MCF 10A (cell line): ENCODE measurements at regions not wholly inside any gene's neighbourhood (a gene's known extent, or its start where the extent isn't known, plus 50 kb on each side); places are given as distances from the start of the nearest gene placed in this dataset.
"Not testable (repeated sequence)": the region's sequence is repeated elsewhere in the genome, so short reads cannot be mapped to it uniquely, and the experiment has no call there.

Experiments
- BruUV-seq: library from RNA; stranded (reverse); fragments of 400-500 nt; replicated peaks from 2 replicates; lab custom pipeline; 2021; lab: Mats Ljungman, UMichigan
- CTCF ChIA-PET: fragments of 300-600 bp; sonication (Branson Sonifier 250); formaldehyde crosslinking; extraction: SDS; loops from one replicate; lab custom pipeline; 2021; ENCODE audit warnings: antibody characterized with exemption, inconsistent platforms; lab: Yijun Ruan, JAX
- POLR2A ChIA-PET: fragments of 300-600, 350-650 bp; sonication (Branson Sonifier 250); formaldehyde crosslinking; extraction: SDS; loops from one replicate; lab custom pipeline; 2020; ENCODE audit warnings: antibody characterized with exemption, inconsistent platforms; lab: Yijun Ruan, JAX
- DNase-seq: peaks from one replicate; pipeline ENCODE4 v3.0.0-alpha.2; 2018; ENCODE audit not compliant: unreplicated experiment
- H3K27ac Mint-ChIP-seq: one replicate; pipeline ENCODE4 v1.8.0; 2022; ENCODE audit warnings: mild to moderate bottlenecking, low read depth, mixed read lengths; ENCODE audit not compliant: unreplicated experiment
- H3K27me3 Mint-ChIP-seq: one replicate; pipeline ENCODE4 v1.8.0; 2022; ENCODE audit warnings: mixed read lengths; ENCODE audit not compliant: insufficient read depth, unreplicated experiment
- H3K36me3 Mint-ChIP-seq: one replicate; pipeline ENCODE4 v1.8.0; 2022; ENCODE audit warnings: mild to moderate bottlenecking, moderate library complexity, mixed read lengths; ENCODE audit not compliant: insufficient read depth, unreplicated experiment
- H3K4me1 Mint-ChIP-seq: one replicate; pipeline ENCODE4 v1.8.0; 2022; ENCODE audit warnings: mixed read lengths; ENCODE audit not compliant: insufficient read depth, unreplicated experiment
- H3K4me3 Mint-ChIP-seq: one replicate; pipeline ENCODE4 v1.8.0; 2022; ENCODE audit warnings: mild to moderate bottlenecking, moderate library complexity, mixed read lengths; ENCODE audit not compliant: unreplicated experiment
- H3K9me3 Mint-ChIP-seq: one replicate; pipeline ENCODE4 v1.8.0; 2022; ENCODE audit warnings: mixed read lengths; ENCODE audit not compliant: unreplicated experiment
- intact Hi-C: fragments of 100-400 bp; cut with micrococcal nuclease; formaldehyde crosslinking; loops from 2 replicates; pipeline ENCODE4 v1.14.1; 2022
- TF ChIP-seq, protein P1 (sequence below): fragments of 200-600 bp; IDR thresholded peaks from one replicate; pipeline ENCODE4 v1.8.0; 2022; ENCODE audit warnings: antibody characterized with exemption, mild to moderate bottlenecking; ENCODE audit not compliant: unreplicated experiment

DNA sequence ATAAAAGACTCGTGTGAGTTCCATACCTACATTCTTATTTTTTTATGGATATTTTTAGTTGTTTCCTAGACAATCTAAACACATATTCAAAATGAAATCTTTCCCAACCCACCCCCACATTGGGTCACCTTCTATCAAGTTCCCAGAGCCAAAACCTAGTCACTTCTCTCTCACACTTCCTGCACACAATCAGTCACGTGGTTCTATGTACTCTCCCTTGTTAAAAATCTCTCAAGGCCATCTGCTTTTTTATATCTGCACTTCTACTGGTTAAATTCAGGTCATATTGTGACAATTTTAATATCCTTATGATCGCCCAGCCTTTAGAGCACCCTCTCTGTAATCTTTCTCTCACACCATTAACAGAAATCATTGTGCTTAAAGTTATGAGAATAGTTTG lies 175.0 kb upstream of the SYT10 start:
- ChIA-PET POLR2A (no interaction called here), CTCF (no interaction called here)
- Mint-ChIP-seq H3K27ac (no peak overlapping the region), H3K4me3 (no peak overlapping the region), H3K27me3 (no peaks in the 10 kb centered on the region), H3K36me3 (peaks cover 7% of the 10 kb centered on the region), H3K9me3 (peaks cover 14% of the 10 kb centered on the region), H3K4me1 (no peaks in the 10 kb centered on the region)
- intact Hi-C loops: no loop called here
- DNase-seq: no peak
- no TSS peak for BruUV-seq
- TF ChIP-seq, protein P1, sequence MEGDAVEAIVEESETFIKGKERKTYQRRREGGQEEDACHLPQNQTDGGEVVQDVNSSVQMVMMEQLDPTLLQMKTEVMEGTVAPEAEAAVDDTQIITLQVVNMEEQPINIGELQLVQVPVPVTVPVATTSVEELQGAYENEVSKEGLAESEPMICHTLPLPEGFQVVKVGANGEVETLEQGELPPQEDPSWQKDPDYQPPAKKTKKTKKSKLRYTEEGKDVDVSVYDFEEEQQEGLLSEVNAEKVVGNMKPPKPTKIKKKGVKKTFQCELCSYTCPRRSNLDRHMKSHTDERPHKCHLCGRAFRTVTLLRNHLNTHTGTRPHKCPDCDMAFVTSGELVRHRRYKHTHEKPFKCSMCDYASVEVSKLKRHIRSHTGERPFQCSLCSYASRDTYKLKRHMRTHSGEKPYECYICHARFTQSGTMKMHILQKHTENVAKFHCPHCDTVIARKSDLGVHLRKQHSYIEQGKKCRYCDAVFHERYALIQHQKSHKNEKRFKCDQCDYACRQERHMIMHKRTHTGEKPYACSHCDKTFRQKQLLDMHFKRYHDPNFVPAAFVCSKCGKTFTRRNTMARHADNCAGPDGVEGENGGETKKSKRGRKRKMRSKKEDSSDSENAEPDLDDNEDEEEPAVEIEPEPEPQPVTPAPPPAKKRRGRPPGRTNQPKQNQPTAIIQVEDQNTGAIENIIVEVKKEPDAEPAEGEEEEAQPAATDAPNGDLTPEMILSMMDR: no peak

DNA sequence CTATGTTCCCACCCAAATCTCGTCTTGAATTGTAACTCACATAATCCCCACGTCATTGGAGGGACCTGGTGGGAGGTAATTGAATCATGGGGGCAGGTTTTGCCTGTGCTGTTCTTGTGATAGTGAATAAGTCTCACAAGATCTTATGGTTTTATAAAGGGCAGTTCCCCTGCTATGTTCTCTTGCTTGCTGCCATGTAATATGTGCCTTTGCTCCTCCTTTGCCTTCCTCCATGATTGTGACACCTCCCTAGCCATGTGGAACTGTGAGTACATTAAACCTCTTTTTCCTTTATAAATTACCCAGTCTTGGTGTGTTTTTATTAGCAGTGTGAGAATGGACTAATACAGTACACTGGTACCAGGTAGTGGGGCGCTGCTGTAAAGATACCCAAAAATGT lies 177.6 kb upstream of the SYT10 start:
- Mint-ChIP-seq H3K4me1 (no peaks in the 10 kb centered on the region), H3K9me3 (peaks cover 14% of the 10 kb centered on the region), H3K27me3 (no peaks in the 10 kb centered on the region), H3K36me3 (peaks cover 7% of the 10 kb centered on the region), H3K27ac (no peak overlapping the region), H3K4me3 (no peak overlapping the region)
- no TSS peak for BruUV-seq
- POLR2A ChIA-PET: no interaction called here
- intact Hi-C loops: no loop called here
- DNase-seq: no peak
- CTCF ChIA-PET: no interaction called here
- TF ChIP-seq, protein P1: no peak

DNA sequence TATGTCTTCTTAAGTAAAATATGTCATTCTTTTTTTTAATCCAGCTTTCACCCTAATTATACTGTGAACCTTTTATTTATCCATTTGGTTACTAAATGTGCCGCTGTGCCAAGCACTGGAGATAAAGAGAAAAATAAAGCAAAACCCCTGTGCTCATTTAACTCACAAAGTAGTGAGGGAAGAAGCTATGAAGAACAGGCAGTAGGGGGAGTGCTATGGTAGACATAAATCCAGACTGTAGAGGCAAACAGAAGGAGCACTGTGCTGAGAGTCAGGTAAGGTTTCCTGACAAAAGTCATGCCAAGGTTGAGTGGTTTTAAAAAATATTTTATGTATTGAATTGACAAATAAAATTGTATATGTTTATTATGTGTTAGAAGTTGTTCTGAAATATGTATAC lies 188.5 kb upstream of the SYT10 start:
- POLR2A ChIA-PET: interaction anchor here (0.6 to 0.7 kb wide), 2 partner anchors 870 to 1433 kb away, joined by 3 to 4 read pairs; no protein-coding TSS in a partner anchor
- H3K4me1 Mint-ChIP-seq: no peaks in the 10 kb centered on the region
- intact Hi-C loops: no loop called here
- H3K27me3 Mint-ChIP-seq: peaks cover 36% of the 10 kb centered on the region
- no peak overlapping the region for H3K4me3 Mint-ChIP-seq
- peak; percentile 6 for DNase-seq
- CTCF ChIA-PET: interaction anchor here (0.6 kb wide), 2 partner anchors 366 to 924 kb away, joined by 3 read pairs; no protein-coding TSS in a partner anchor
- H3K36me3 Mint-ChIP-seq: no peaks in the 10 kb centered on the region
- TF ChIP-seq, protein P1: no peak
- no peak overlapping the region for H3K27ac Mint-ChIP-seq
- H3K9me3 Mint-ChIP-seq: no peaks in the 10 kb centered on the region
- no TSS peak for BruUV-seq

DNA sequence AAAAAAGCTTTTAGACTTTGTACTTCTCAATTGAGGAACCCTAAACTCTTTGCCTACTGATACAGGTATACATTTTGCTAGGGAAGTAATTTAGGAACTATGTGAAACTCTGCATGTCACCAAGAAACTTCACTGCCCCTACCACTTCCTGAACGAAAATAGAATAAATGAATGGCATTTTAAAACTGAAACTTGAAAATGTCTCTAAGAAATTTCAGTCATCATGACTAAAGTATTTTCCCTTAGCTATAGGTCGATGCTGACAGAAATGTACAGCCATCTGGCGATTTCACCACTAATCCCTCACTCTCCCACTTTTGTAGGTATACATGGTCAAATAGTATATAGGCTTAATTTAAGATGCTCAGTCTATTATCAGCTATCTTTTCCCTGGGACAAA lies 194.9 kb upstream of the SYT10 start:
- no peak overlapping the region for H3K27ac Mint-ChIP-seq
- intact Hi-C loops: no loop called here
- no TSS peak for BruUV-seq
- POLR2A ChIA-PET: no interaction called here
- peaks cover 14% of the 10 kb centered on the region for H3K27me3 Mint-ChIP-seq
- no peaks in the 10 kb centered on the region for H3K36me3 Mint-ChIP-seq
- CTCF ChIA-PET: no interaction called here
- H3K9me3 Mint-ChIP-seq: peaks cover 7% of the 10 kb centered on the region
- H3K4me1 Mint-ChIP-seq: no peaks in the 10 kb centered on the region
- TF ChIP-seq, protein P1: no peak
- DNase-seq: no peak
- H3K4me3 Mint-ChIP-seq: no peak overlapping the region

DNA sequence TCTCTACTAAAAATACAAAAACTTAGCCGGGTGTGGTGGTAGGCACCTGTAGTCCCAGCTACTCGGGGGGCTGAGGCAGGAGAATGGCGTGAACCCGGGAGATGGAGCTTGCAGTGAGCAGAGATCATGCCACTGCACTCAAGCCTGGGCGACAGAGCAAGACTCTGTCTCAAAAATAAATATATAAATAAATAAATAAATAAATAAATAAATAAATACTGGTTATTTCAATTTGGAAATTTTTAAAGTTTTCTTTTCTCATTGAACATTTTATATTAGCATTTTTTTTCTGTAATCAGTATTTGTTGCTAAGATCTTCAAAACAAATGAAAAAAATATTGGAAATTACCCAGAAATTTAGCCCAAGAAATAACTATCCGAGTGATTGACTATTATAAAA lies 197.3 kb upstream of the SYT10 start:
- not testable (repeated sequence) for H3K27ac Mint-ChIP-seq, BruUV-seq
- POLR2A ChIA-PET: interaction anchor here (0.6 to 0.7 kb wide), 2 partner anchors 29 to 631 kb away, joined by 3 to 5 read pairs; no protein-coding TSS in a partner anchor

More for the DNA sequence above, 197.3 kb upstream of the SYT10 start:
- intact Hi-C loops, H3K9me3 Mint-ChIP-seq, H3K4me1 Mint-ChIP-seq, H3K4me3 Mint-ChIP-seq, DNase-seq, H3K36me3 Mint-ChIP-seq: not testable (repeated sequence)
- CTCF ChIA-PET: interaction anchor here (0.6 kb wide), 1 partner anchor 8 kb away, joined by 3 read pairs; no protein-coding TSS in a partner anchor
- H3K27me3 Mint-ChIP-seq: peaks cover 14% of the 10 kb centered on the region
